Subcutaneous abdominal adipose tissue (tissue), 5 donors: ENCODE measurements at regions not wholly inside any gene's neighbourhood (a gene's known extent, or its start where the extent isn't known, plus 50 kb on each side); places are given as distances from the start of the nearest gene placed in this dataset.
A peak's percentile ranks its signal among the peaks of the same experiment; 100 is the strongest.

Source experiments
- H3K27ac ChIP-seq: one replicate; pipeline ENCODE4 v1.7.0; 2013; ENCODE audit warnings: low read depth, mild to moderate bottlenecking, inconsistent platforms, low read length, moderate library complexity
- H3K27me3 ChIP-seq, 5 donors: one replicate each; pipeline ENCODE4 v1.7.0; 2013; ENCODE audit warnings: low read length in 5 of 5, inconsistent platforms in 1 of 5; ENCODE audit not compliant: control insufficient read depth in 5 of 5, insufficient read depth in 4 of 5
- H3K36me3 ChIP-seq, 5 donors: one replicate each; pipeline ENCODE4 v1.7.0; 2013; ENCODE audit warnings: low read length in 5 of 5; ENCODE audit not compliant: control insufficient read depth in 5 of 5, insufficient read depth in 5 of 5
- H3K4me1 ChIP-seq, 5 donors: one replicate each; pipeline ENCODE4 v1.7.0; 2013; ENCODE audit warnings: low read length in 5 of 5, mild to moderate bottlenecking in 3 of 5, moderate library complexity in 1 of 5; ENCODE audit not compliant: control insufficient read depth in 5 of 5, insufficient read depth in 5 of 5
- H3K4me3 ChIP-seq, 5 donors: one replicate each; pipeline ENCODE4 v1.7.0; 2013; ENCODE audit warnings: low read length in 5 of 5, low read depth in 1 of 5
- H3K9ac ChIP-seq, 5 donors: one replicate each; pipeline ENCODE4 v1.7.0; 2013; ENCODE audit warnings: low read length in 5 of 5, mild to moderate bottlenecking in 4 of 5, moderate library complexity in 3 of 5
- H3K9me3 ChIP-seq, 5 donors: one replicate each; pipeline ENCODE4 v1.7.0; 2013; ENCODE audit warnings: low read length in 5 of 5; ENCODE audit not compliant: control insufficient read depth in 5 of 5
- donor health status: healthy.
- donor health status: healthy.
- donor health status: healthy.
- donor health status: healthy.
- donor health status: healthy.

- no peak overlapping the region for H3K9ac ChIP-seq
- H3K36me3 ChIP-seq: no peaks in the 10 kb centered on the region
- peak overlapping the region; percentile 26 for H3K27ac ChIP-seq
- peaks cover 0 to 2% (median 0%) of the 10 kb centered on the region in 5 donors for H3K27me3 ChIP-seq
- no peaks in the 10 kb centered on the region for H3K9me3 ChIP-seq
- peaks cover 0 to 24% (median 7%) of the 10 kb centered on the region in 5 donors for H3K4me1 ChIP-seq
- H3K4me3 ChIP-seq: no peak overlapping the region
Measured at GRCh38 chr1:170309389-170310013, 163.7 kb downstream of the NTMT2 start.

- Histone ChIP-seq H3K9me3 (no peaks in the 10 kb centered on the region), H3K27me3 (peaks cover 0 to 2% (median 0%) of the 10 kb centered on the region in 5 donors), H3K27ac (peak overlapping the region; percentile 26), H3K4me3 (no peak overlapping the region), H3K36me3 (no peaks in the 10 kb centered on the region), H3K4me1 (peaks cover 0 to 24% (median 7%) of the 10 kb centered on the region in 5 donors), H3K9ac (no peak overlapping the region)
Measured at GRCh38 chr1:170310014-170310405, 164.3 kb downstream of the NTMT2 start.

DNA sequence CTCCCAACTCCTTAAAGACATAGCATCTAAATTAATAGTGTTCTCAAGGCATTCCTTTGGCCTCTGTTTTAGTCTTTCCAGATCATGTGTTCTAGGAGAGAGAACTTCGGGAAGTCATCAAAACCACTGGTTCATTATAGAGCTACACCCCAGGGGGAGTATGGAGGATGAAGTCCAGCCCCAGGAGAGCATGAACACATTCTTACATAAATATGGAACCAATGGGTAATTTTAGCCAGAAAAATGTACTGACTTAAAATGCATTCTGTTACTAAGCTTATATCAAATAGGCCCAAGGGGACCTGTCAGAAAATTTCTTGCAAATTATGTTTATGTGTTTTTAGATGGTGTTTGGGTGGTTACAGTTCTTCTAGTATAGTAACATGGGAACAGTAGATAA is 165.2 kb downstream of the NTMT2 start:
- peak overlapping the region; percentile 26 for H3K27ac ChIP-seq

DNA sequence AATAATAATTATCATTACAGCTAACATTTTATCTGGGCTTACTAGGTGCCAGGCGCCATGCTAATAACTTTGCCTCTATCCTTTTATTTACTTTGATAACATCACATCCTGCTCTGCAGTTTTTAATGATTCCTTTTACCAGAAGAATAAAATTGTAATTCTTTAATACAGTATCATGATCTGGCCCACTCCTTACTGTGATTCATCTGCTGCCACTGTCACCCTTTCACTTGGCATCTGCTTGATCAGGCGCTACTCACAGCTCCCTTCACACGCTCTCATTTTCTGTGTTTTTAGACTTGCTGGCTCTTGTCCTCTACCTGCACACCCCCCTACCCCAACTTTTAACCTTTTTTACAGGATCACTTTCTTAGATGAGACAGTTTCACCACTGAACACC is 167.5 kb downstream of the NTMT2 start:
- Histone ChIP-seq H3K9ac (no peak overlapping the region), H3K9me3 (no peaks in the 10 kb centered on the region), H3K4me3 (no peak overlapping the region), H3K27me3 (peaks cover 0 to 2% (median 0%) of the 10 kb centered on the region in 5 donors), H3K36me3 (no peaks in the 10 kb centered on the region), H3K27ac (no peak overlapping the region), H3K4me1 (peaks cover 0 to 13% (median 7%) of the 10 kb centered on the region in 5 donors)

More for the DNA sequence above, 165.2 kb downstream of the NTMT2 start:
- Histone ChIP-seq H3K27me3 (peaks cover 0 to 2% (median 0%) of the 10 kb centered on the region in 5 donors), H3K9ac (no peak overlapping the region), H3K36me3 (no peaks in the 10 kb centered on the region), H3K9me3 (no peaks in the 10 kb centered on the region), H3K4me3 (no peak overlapping the region), H3K4me1 (peaks cover 0 to 22% (median 7%) of the 10 kb centered on the region in 5 donors)

- Histone ChIP-seq H3K27ac (no peak overlapping the region), H3K9ac (no peak overlapping the region), H3K9me3 (no peaks in the 10 kb centered on the region), H3K4me3 (peak overlapping the region in 1 of 5 donors; percentile 12), H3K4me1 (peaks cover 0 to 9% (median 0%) of the 10 kb centered on the region in 5 donors), H3K36me3 (no peaks in the 10 kb centered on the region), H3K27me3 (no peaks in the 10 kb centered on the region)
Measured at GRCh38 chr1:170316270-170316669, 170.5 kb downstream of the NTMT2 start.

DNA sequence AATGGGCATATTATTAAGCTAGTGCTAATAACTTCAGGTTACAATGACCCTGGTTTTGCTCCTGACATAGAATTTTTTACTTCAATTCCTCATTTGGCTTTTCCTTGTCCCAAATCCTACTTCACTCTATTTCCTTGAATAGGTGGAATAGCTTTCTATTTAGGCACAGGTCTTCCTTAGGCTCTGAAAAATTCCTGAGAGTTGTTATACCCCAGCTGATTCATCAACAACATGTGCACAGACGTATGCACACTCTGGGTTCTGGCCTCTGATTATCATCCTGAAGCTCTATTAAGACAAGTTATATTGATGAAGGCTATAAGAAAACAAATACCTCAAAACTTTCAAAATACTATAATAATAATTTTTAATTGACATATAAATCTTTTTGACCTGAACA is 172.4 kb downstream of the NTMT2 start:
- no peak overlapping the region for H3K27ac ChIP-seq
- no peak overlapping the region for H3K9ac ChIP-seq
- H3K4me3 ChIP-seq: no peak overlapping the region
- no peaks in the 10 kb centered on the region for H3K9me3 ChIP-seq
- no peaks in the 10 kb centered on the region for H3K36me3 ChIP-seq
- H3K27me3 ChIP-seq: no peaks in the 10 kb centered on the region
- H3K4me1 ChIP-seq: peaks cover 0 to 8% (median 0%) of the 10 kb centered on the region in 5 donors

DNA sequence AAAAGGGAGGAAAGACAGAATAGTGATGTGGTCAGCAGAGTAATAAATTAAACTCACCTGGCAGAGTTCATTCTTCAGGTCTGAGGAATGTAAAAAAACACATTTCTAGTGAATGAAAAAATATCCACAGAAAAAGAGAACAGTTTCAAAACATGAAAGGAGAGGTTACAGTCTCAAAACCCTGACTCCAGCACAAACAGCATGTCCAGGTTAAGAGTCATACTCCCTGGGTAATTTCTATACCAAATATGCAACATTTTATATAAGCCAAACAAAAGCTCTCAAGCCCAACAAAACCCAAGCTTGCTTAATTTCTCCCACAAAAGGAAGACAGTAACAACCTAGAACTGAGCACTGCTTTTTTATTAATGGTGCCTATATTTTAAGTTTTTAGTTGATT is 173.0 kb downstream of the NTMT2 start:
- Histone ChIP-seq H3K4me3 (no peak overlapping the region), H3K9ac (no peak overlapping the region), H3K27ac (no peak overlapping the region), H3K27me3 (no peaks in the 10 kb centered on the region), H3K36me3 (no peaks in the 10 kb centered on the region), H3K9me3 (no peaks in the 10 kb centered on the region), H3K4me1 (peaks cover 0 to 2% (median 0%) of the 10 kb centered on the region in 5 donors)

DNA sequence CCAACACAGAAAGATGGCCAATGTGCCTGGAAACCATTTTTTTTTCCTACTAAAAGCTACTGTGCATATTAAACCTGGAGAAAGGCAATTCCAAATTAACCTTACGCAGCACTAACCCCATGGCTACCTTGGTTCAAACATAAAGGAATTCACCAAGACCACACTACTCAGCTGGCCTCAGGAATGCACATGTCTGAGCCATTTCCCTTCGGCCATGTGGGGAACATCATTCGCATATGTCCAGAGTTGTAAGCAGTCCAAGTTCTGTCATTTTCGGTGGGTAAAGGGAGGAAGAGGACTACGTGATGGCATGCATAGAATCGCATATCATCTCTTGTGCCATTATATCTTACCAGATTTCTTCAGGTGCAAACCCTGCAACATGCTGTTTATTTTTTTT is 175.4 kb downstream of the NTMT2 start:
- Histone ChIP-seq H3K4me3 (no peak overlapping the region), H3K27me3 (no peaks in the 10 kb centered on the region), H3K9me3 (no peaks in the 10 kb centered on the region), H3K36me3 (no peaks in the 10 kb centered on the region), H3K27ac (no peak overlapping the region), H3K9ac (no peak overlapping the region), H3K4me1 (no peaks in the 10 kb centered on the region)

- Histone ChIP-seq H3K27me3 (no peaks in the 10 kb centered on the region), H3K9ac (no peak overlapping the region), H3K4me3 (no peak overlapping the region), H3K27ac (no peak overlapping the region), H3K36me3 (no peaks in the 10 kb centered on the region), H3K4me1 (no peaks in the 10 kb centered on the region), H3K9me3 (no peaks in the 10 kb centered on the region)
Measured at GRCh38 chr1:170326186-170326585, 180.4 kb downstream of the NTMT2 start.

DNA sequence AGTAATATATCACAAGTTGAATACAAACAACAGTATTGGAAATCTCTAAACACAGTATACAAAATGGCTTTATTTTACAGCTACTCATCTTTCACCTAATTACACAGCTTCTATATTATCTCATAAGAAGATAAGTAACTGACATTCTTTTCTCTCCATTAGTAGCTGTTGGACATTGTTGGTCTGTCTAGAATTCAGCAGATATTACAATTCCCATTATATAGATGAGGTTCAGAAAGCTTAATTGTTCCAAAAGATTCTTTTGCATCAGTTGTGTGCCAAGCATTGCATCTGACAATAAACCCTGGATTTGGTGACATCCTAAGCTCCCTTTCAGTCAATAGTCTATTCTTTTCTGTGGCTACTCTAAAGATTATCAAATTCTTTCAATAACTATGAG is 187.0 kb downstream of the NTMT2 start:
- no peaks in the 10 kb centered on the region for H3K36me3 ChIP-seq
- H3K4me3 ChIP-seq: no peak overlapping the region
- no peaks in the 10 kb centered on the region for H3K4me1 ChIP-seq
- no peak overlapping the region for H3K27ac ChIP-seq
- no peak overlapping the region for H3K9ac ChIP-seq
- H3K27me3 ChIP-seq: no peaks in the 10 kb centered on the region
- peaks cover 0 to 2% (median 0%) of the 10 kb centered on the region in 5 donors for H3K9me3 ChIP-seq
